IMR-90 (cell line): ENCODE measurements at regions not wholly inside any gene's neighbourhood (a gene's known extent, or its start where the extent isn't known, plus 50 kb on each side); places are given as distances from the start of the nearest gene placed in this dataset.

Experiments used
- ATAC-seq: fragments of 200-7000 bp; cut with Tn5 transposase; 2 replicates; pipeline ENCODE4 v1.9.1; 2020; ENCODE audit warnings: low read depth, mild to moderate bottlenecking, moderate library complexity
- BruUV-seq: library from RNA; stranded (reverse); fragments of 400-500 nt; replicated peaks from 2 replicates; lab custom pipeline; 2021; lab: Mats Ljungman, UMichigan
- CTCF ChIA-PET: fragments of 300-600 bp; formaldehyde crosslinking; extraction: SDS; loops from one replicate; lab custom pipeline; 2021; ENCODE audit warnings: antibody characterized with exemption; lab: Yijun Ruan, JAX
- POLR2A ChIA-PET: fragments of 300-600 bp; sonication (Branson Sonifier 250); formaldehyde crosslinking; loops from one replicate; lab custom pipeline; 2022; ENCODE audit warnings: antibody characterized with exemption; ENCODE audit not compliant: unreplicated experiment; lab: Charles Lee
- DNase-seq: peaks from one replicate; pipeline ENCODE4 v3.0.0; 2013
- H2AFZ ChIP-seq: replicated peaks from 2 replicates; pipeline ENCODE3; 2013; ENCODE audit warnings: low read length, mild to moderate bottlenecking; ENCODE audit not compliant: poor library complexity
- H2AK5ac ChIP-seq: 2 replicates; pipeline ENCODE4 v1.6.1; 2013; ENCODE audit warnings: low read depth, low read length, inconsistent platforms
- H2AK9ac ChIP-seq: replicated peaks from 2 replicates; pipeline ENCODE3; 2013; ENCODE audit warnings: mild to moderate bottlenecking, low read depth, low read length, moderate library complexity; ENCODE audit not compliant: poor library complexity
- H2BK120ac ChIP-seq: 2 replicates; pipeline ENCODE4 v1.6.1; 2013; ENCODE audit warnings: low read depth, low read length, inconsistent platforms
- H2BK15ac ChIP-seq: 3 replicates; pipeline ENCODE4 v1.6.1; 2013; ENCODE audit warnings: low read depth, low read length, inconsistent platforms
- H2BK20ac ChIP-seq: 2 replicates; pipeline ENCODE4 v1.6.1; 2013; ENCODE audit warnings: low read depth, mild to moderate bottlenecking, inconsistent platforms, low read length, moderate library complexity
- H2BK5ac ChIP-seq: 2 replicates; pipeline ENCODE4 v1.6.1; 2013; ENCODE audit warnings: mild to moderate bottlenecking, low read depth, low read length, inconsistent platforms; ENCODE audit not compliant: poor library complexity, severe bottlenecking
- H3K14ac ChIP-seq: replicated peaks from 2 replicates; pipeline ENCODE4 v1.6.1; 2013; ENCODE audit warnings: low read depth, low read length, inconsistent platforms
- H3K18ac ChIP-seq: 2 replicates; pipeline ENCODE4 v1.6.1; 2013; ENCODE audit warnings: low read depth, low read length, control low read depth
- H3K23ac ChIP-seq: 2 replicates; pipeline ENCODE4 v1.6.1; 2013; ENCODE audit warnings: low read depth, low read length, inconsistent platforms
- H3K27ac ChIP-seq: 2 replicates; pipeline ENCODE4 v1.5.1; 2013; ENCODE audit warnings: mild to moderate bottlenecking, control low read depth, low read length; ENCODE audit not compliant: insufficient read depth
- H3K27me3 ChIP-seq: 2 replicates; pipeline ENCODE4 v1.6.1; 2013; ENCODE audit warnings: low read length; ENCODE audit not compliant: control insufficient read depth, insufficient read depth
- H3K36me3 ChIP-seq: 2 replicates; pipeline ENCODE4 v1.6.1; 2013; ENCODE audit warnings: low read length, mixed read lengths; ENCODE audit not compliant: control insufficient read depth, insufficient read depth
- H3K4ac ChIP-seq: 2 replicates; pipeline ENCODE4 v1.6.1; 2013; ENCODE audit warnings: low read depth, low read length, inconsistent platforms
- H3K4me1 ChIP-seq: 2 replicates; pipeline ENCODE4 v1.6.1; 2013; ENCODE audit warnings: low read length, mixed read lengths; ENCODE audit not compliant: control insufficient read depth, insufficient read depth
- H3K4me2 ChIP-seq: 2 replicates; pipeline ENCODE4 v1.6.1; 2013; ENCODE audit warnings: low read depth, mild to moderate bottlenecking, control low read depth, low read length, moderate library complexity
- H3K4me3 ChIP-seq: 2 replicates; pipeline ENCODE4 v1.5.1; 2013; ENCODE audit warnings: low read depth, mild to moderate bottlenecking, control low read depth, low read length, moderate library complexity; ENCODE audit not compliant: insufficient read depth
- H3K56ac ChIP-seq: 2 replicates; pipeline ENCODE4 v1.6.1; 2013; ENCODE audit warnings: low read length, inconsistent platforms; ENCODE audit not compliant: insufficient read depth; ENCODE audit errors: extremely low read depth
- H3K79me1 ChIP-seq, 2 experiments: 2 replicates each; pipeline ENCODE4 v1.6.1; 2013; ENCODE audit warnings: low read length in 2 of 2, inconsistent platforms in 1 of 2, low read depth in 1 of 2
- H3K9ac ChIP-seq: 2 replicates; pipeline ENCODE4 v1.6.1; 2013; ENCODE audit warnings: low read depth, low read length, control low read depth
- H3K9me1 ChIP-seq: 2 replicates; pipeline ENCODE4 v1.6.1; 2013; ENCODE audit warnings: low read length, inconsistent platforms; ENCODE audit not compliant: insufficient read depth
- H3K9me3 ChIP-seq: 2 replicates; pipeline ENCODE4 v1.6.1; 2013; ENCODE audit warnings: low read length; ENCODE audit not compliant: control insufficient read depth, insufficient read depth
- H4K20me1 ChIP-seq: 2 replicates; pipeline ENCODE4 v1.6.1; 2013; ENCODE audit warnings: low read length, inconsistent platforms; ENCODE audit not compliant: insufficient read depth
- H4K5ac ChIP-seq: 2 replicates; pipeline ENCODE4 v1.6.1; 2013; ENCODE audit warnings: mild to moderate bottlenecking, low read depth, low read length, control low read depth
- H4K8ac ChIP-seq, 2 experiments: 2 replicates each; pipeline ENCODE4 v1.6.1; 2013; ENCODE audit warnings: low read depth in 2 of 2, low read length in 2 of 2, control low read depth in 1 of 2, inconsistent platforms in 1 of 2
- H4K91ac ChIP-seq: 2 replicates; pipeline ENCODE4 v1.6.1; 2013; ENCODE audit warnings: low read depth, low read length, inconsistent platforms; ENCODE audit not compliant: insufficient read depth
- MAFK ChIP-seq: IDR thresholded peaks from 2 replicates; pipeline ENCODE4 v1.6.1; 2012; ENCODE audit warnings: low read depth, low read length, improper control_type of control experiment
- RFX5 ChIP-seq: IDR thresholded peaks from 2 replicates; pipeline ENCODE4 v1.8.0; 2012; ENCODE audit warnings: low read depth, mild to moderate bottlenecking, low read length, moderate library complexity
- WGBS, 2 experiments: methylation state at CpG; one replicate each; pipeline versions ENCODE4 v1.1.5 to v1.1.7; 2013; ENCODE audit warnings: missing lambda C conversion rate in 2 of 2; ENCODE audit not compliant: insufficient read length in 1 of 2; ENCODE audit errors: extremely low coverage in 2 of 2; 5-methylcytosine and 5-hydroxymethylcytosine counted together
- dilution Hi-C: fragments of 300-500 bp; cut with HindIII; formaldehyde crosslinking; loops from one replicate; pipeline ENCODE4 v1.14.3; 2018; ENCODE audit warnings: low sequenced_read_pairs; ENCODE audit not compliant: unreplicated experiment
- in situ Hi-C: fragments of 300-500 bp; cut with MboI; formaldehyde crosslinking; loops from 3 replicates; pipeline ENCODE4 v1.14.3; 2019; ENCODE audit warnings: low sequenced_read_pairs, inconsistent platforms, mixed read lengths
- intact Hi-C: fragments of 100-400 bp; cut with micrococcal nuclease; formaldehyde crosslinking; loops from 2 replicates; pipeline ENCODE4 v1.10.0; 2022

DNA sequence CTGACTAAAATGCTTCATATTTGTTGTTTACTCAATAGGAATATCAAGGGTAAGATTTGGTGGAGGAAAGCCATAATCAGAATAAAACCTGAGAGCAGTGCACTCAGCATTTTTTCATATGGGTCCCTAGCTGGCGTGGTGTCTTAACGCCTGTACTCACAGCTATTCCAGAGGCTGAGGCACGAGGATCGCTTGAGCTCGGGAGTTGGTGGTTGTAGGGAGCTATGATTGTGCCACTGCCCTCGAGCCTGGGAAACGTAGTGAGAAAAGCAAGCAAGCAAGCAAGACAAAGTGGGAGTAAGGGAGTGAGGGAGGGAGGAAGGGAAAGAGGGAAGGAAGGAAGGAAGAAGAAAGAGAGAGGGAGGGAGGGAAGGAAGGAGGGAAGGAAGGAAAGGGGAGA, 242.5 kb downstream of the OR4C45 start:
- Histone ChIP-seq H2AK5ac (no peak overlapping the region), H3K9me1 (no peaks in the 10 kb centered on the region), H3K36me3 (no peaks in the 10 kb centered on the region), H3K4me2 (no peak overlapping the region), H3K27me3 (no peaks in the 10 kb centered on the region), H3K4ac (no peak overlapping the region), H3K9me3 (peaks cover 18% of the 10 kb centered on the region), H3K9ac (no peak overlapping the region), H2BK20ac (no peak overlapping the region), H3K18ac (no peak overlapping the region), H4K8ac (no peak overlapping the region), H4K91ac (no peak overlapping the region), H3K56ac (no peak overlapping the region), H4K20me1 (no peaks in the 10 kb centered on the region), H3K14ac (no peak overlapping the region), H3K27ac (no peak overlapping the region), H2BK5ac (no peak overlapping the region), H3K79me1 (no peaks in the 10 kb centered on the region), H3K4me3 (no peak overlapping the region), H2AK9ac (no peak overlapping the region), H2BK15ac (no peak overlapping the region), H3K23ac (no peak overlapping the region), H4K5ac (no peak overlapping the region), H2BK120ac (no peak overlapping the region), H3K4me1 (no peaks in the 10 kb centered on the region), H2AFZ (no peak overlapping the region)
- DNase-seq (no peak), ATAC-seq (no peak)
- intact Hi-C loops = no loop called here
- BruUV-seq = no TSS peak
- POLR2A ChIA-PET = no interaction called here
- dilution Hi-C loops = no loop called here
- TF ChIP-seq MAFK (no peak), RFX5 (no peak)
- in situ Hi-C loops = no loop called here
- CTCF ChIA-PET = no interaction called here
- WGBS, 2 experiments = 76% methylated on average over 2 of the region's 7 CpGs; no CpG with 5 or more reads in 1 of the 2 experiments
